SK-N-SH (cell line): ENCODE measurements at regions not wholly inside any gene's neighbourhood (a gene's known extent, or its start where the extent isn't known, plus 50 kb on each side); places are given as distances from the start of the nearest gene placed in this dataset.

Source experiments
- CTCF ChIA-PET: fragments of 300-600, 350-600 bp; formaldehyde crosslinking; extraction: SDS; loops from one replicate; lab custom pipeline; 2021; lab: Yijun Ruan, JAX
- POLR2A ChIA-PET: fragments of 350-600 bp; sonication (Branson Sonifier 250); formaldehyde crosslinking; extraction: SDS; loops from one replicate; lab custom pipeline; 2020; ENCODE audit warnings: antibody characterized with exemption, inconsistent platforms; lab: Yijun Ruan, JAX
- DNase-seq: peaks from one replicate; pipeline ENCODE4 v3.0.0; 2012
- H2AFZ ChIP-seq: fragments of 200-600 bp; sonication (generic); 2 replicates; pipeline ENCODE4 v1.8.1; 2016; ENCODE audit warnings: antibody characterized with exemption, mild to moderate bottlenecking, low read depth
- H3F3A ChIP-seq: fragments of 200-600 bp; sonication (generic); replicated peaks from 2 replicates; pipeline ENCODE3; 2016; ENCODE audit warnings: antibody characterized with exemption, mild to moderate bottlenecking; ENCODE audit not compliant: insufficient read depth
- H3K27ac ChIP-seq, 2 experiments: fragments of 200-500 bp in 1 of 2; fragments of 200-600 bp in 1 of 2; sonication (Bioruptor generic) in 1 of 2; sonication (generic), shearing (Covaris generic) in 1 of 2; 2 replicates each; pipeline versions ENCODE4 v1.5.1 to v1.6.1; 2014 to 2016; ENCODE audit warnings: low read depth in 2 of 2, inconsistent platforms in 1 of 2, low read length in 1 of 2, mild to moderate bottlenecking in 1 of 2, mixed read lengths in 1 of 2
- H3K27me3 ChIP-seq: fragments of 200-600 bp; sonication (generic), shearing (Covaris generic); 2 replicates; pipeline ENCODE4 v1.6.1; 2016; ENCODE audit warnings: mixed run types; ENCODE audit not compliant: insufficient read depth
- H3K36me3 ChIP-seq, 2 experiments: fragments of 200-500 bp in 1 of 2; fragments of 200-600 bp in 1 of 2; sonication (Bioruptor generic) in 1 of 2; sonication (generic) in 1 of 2; replicated peaks in 1 of 2; 2 replicates each; pipeline versions ENCODE3 to v1.5.1; 2014 to 2016; ENCODE audit warnings: low read length in 1 of 2, mild to moderate bottlenecking in 1 of 2; ENCODE audit not compliant: insufficient read depth in 2 of 2, control insufficient read depth in 1 of 2
- H3K4me1 ChIP-seq, 2 experiments: fragments of 200-500 bp in 1 of 2; fragments of 200-600 bp in 1 of 2; sonication (Bioruptor generic) in 1 of 2; sonication (generic), shearing (Covaris generic) in 1 of 2; 2 replicates each; pipeline versions ENCODE4 v1.5.1 to v1.6.1; 2014 to 2016; ENCODE audit warnings: low read depth in 1 of 2, low read length in 1 of 2, mixed run types in 1 of 2; ENCODE audit not compliant: insufficient read depth in 2 of 2, control insufficient read depth in 1 of 2
- H3K4me2 ChIP-seq: fragments of 200-600 bp; sonication (generic), shearing (Covaris generic); 2 replicates; pipeline ENCODE4 v1.6.1; 2017; ENCODE audit warnings: mixed run types
- H3K4me3 ChIP-seq, 2 experiments: fragments of 200-500 bp in 1 of 2; fragments of 200-600 bp in 1 of 2; sonication (Bioruptor generic) in 1 of 2; sonication (generic), shearing (Covaris generic) in 1 of 2; 2 replicates each; pipeline versions ENCODE4 v1.5.1 to v1.8.1; 2014 to 2016; ENCODE audit warnings: low read depth in 2 of 2, inconsistent platforms in 1 of 2, low read length in 1 of 2, mild to moderate bottlenecking in 1 of 2, mixed read lengths in 1 of 2, moderate library complexity in 1 of 2
- H3K79me2 ChIP-seq: fragments of 200-600 bp; sonication (generic); 2 replicates; pipeline ENCODE4 v1.8.1; 2017; ENCODE audit warnings: mild to moderate bottlenecking; ENCODE audit not compliant: insufficient read depth
- H3K9ac ChIP-seq: fragments of 200-600 bp; sonication (generic); 2 replicates; pipeline ENCODE4 v1.6.1; 2017; ENCODE audit warnings: mixed run types
- H3K9me2 ChIP-seq: fragments of 200-600 bp; sonication (generic); 2 replicates; pipeline ENCODE4 v1.6.1; 2017; ENCODE audit warnings: mixed run types
- H3K9me3 ChIP-seq: fragments of 200-600 bp; sonication (generic); 2 replicates; pipeline ENCODE4 v1.6.1; 2017; ENCODE audit warnings: mixed run types, mild to moderate bottlenecking, moderate library complexity
- H4K20me1 ChIP-seq: fragments of 200-600 bp; sonication (generic); 2 replicates; pipeline ENCODE4 v1.6.1; 2017; ENCODE audit warnings: mild to moderate bottlenecking, mixed run types; ENCODE audit not compliant: insufficient read depth
- CHD2 ChIP-seq: fragments of 150-350 bp; IDR thresholded peaks from 2 replicates; pipeline ENCODE4 v1.6.1; 2018; ENCODE audit warnings: low read length; ENCODE audit not compliant: partially characterized antibody
- ELF1 ChIP-seq: IDR thresholded peaks from 2 replicates; pipeline ENCODE4 v1.4.0; 2012
- EP300 ChIP-seq, 2 experiments: IDR thresholded peaks; 2 replicates each; pipeline versions ENCODE4 v1.4.0 to v1.6.1; 2012; ENCODE audit warnings: borderline replicate concordance in 1 of 2, low read depth in 1 of 2, low read length in 1 of 2
- EZH2phosphoT487 ChIP-seq: fragments of 200-600 bp; sonication (generic); IDR thresholded peaks from 2 replicates; pipeline ENCODE4 v1.6.1; 2017; ENCODE audit warnings: low read depth, mixed run types, mild to moderate bottlenecking, antibody characterized with exemption, moderate library complexity, borderline replicate concordance
- FOXJ3 ChIP-seq: sonication (generic); formaldehyde crosslinking; IDR thresholded peaks from 2 replicates; pipeline ENCODE4 v1.5.1; 2020; ENCODE audit warnings: mild to moderate bottlenecking, missing genetic modification reagents
- GABPA ChIP-seq: IDR thresholded peaks from 2 replicates; pipeline ENCODE4 v1.4.0; 2012; ENCODE audit warnings: low read depth, mild to moderate bottlenecking
- JUND ChIP-seq: IDR thresholded peaks from 2 replicates; pipeline ENCODE4 v1.4.0; 2012
- MEF2A ChIP-seq: IDR thresholded peaks from 2 replicates; pipeline ENCODE4 v1.4.0; 2012; ENCODE audit warnings: low read depth, borderline replicate concordance
- NFIC ChIP-seq: IDR thresholded peaks from 2 replicates; pipeline ENCODE4 v1.4.0; 2012; ENCODE audit warnings: borderline replicate concordance
- RAD21 ChIP-seq: IDR thresholded peaks from 2 replicates; pipeline ENCODE4 v1.6.1; 2012; ENCODE audit warnings: mild to moderate bottlenecking, low read length
- RCOR1 ChIP-seq: fragments of 150-350 bp; IDR thresholded peaks from 2 replicates; pipeline ENCODE4 v1.6.1; 2017; ENCODE audit warnings: antibody characterized with exemption, low read length
- RXRA ChIP-seq: IDR thresholded peaks from 2 replicates; pipeline ENCODE4 v1.4.0; 2012; ENCODE audit warnings: low read depth, mild to moderate bottlenecking, borderline replicate concordance
- SMC3 ChIP-seq: IDR thresholded peaks from 2 replicates; pipeline ENCODE4 v1.6.1; 2012; ENCODE audit warnings: low read depth, low read length, improper control_type of control experiment
- TAF1 ChIP-seq: IDR thresholded peaks from 2 replicates; pipeline ENCODE4 v1.6.1; 2012; ENCODE audit warnings: low read depth, mild to moderate bottlenecking, low read length, moderate library complexity, borderline replicate concordance
- TEAD4 ChIP-seq: IDR thresholded peaks from 2 replicates; pipeline ENCODE4 v1.4.0; 2012; ENCODE audit warnings: mild to moderate bottlenecking, borderline replicate concordance; ENCODE audit not compliant: insufficient read depth
- YY1 ChIP-seq: IDR thresholded peaks from 2 replicates; pipeline ENCODE4 v1.4.0; 2012; ENCODE audit warnings: low read depth, mild to moderate bottlenecking
- WGBS: methylation state at CpG from one replicate; pipeline ENCODE4 v1.1.6; 2017; ENCODE audit warnings: low lambda C conversion rate; 5-methylcytosine and 5-hydroxymethylcytosine counted together
- TF ChIP-seq, protein P1 (sequence below): IDR thresholded peaks from 2 replicates; pipeline ENCODE4 v1.6.1; 2012; ENCODE audit warnings: mild to moderate bottlenecking, low read depth, low read length, moderate library complexity
- TF ChIP-seq, protein P2 (sequence below): IDR thresholded peaks from 2 replicates; pipeline ENCODE4 v1.4.0; 2012; ENCODE audit warnings: low read depth, borderline replicate concordance
- TF ChIP-seq, protein P3 (sequence below): fragments of 150-350 bp; IDR thresholded peaks from 2 replicates; pipeline ENCODE4 v1.6.1; 2016; ENCODE audit warnings: mild to moderate bottlenecking, low read depth, low read length
- TF ChIP-seq, protein P4 (sequence below): IDR thresholded peaks from 2 replicates; pipeline ENCODE4; 2012

DNA sequence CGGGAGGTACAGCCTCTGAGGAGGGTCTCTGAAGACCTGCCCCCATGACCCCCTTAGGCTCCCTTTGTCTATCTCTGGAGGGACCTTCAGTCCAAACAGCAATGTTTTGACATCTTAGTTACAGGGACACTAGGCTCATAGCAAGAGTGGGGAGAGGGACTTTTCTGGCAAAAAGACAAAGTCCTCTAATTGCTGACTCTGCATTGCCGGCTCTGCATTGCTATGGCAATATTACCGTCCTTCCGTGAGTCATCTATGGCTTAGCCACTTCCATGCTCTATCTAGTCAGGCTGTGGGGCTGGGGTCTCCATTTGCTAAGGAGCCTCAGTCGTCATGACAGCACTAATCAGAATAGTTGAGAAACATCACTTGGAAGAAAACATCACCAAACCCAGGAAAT, 952.6 kb downstream of the KCNMA1 start:
- H3K27me3 ChIP-seq, result no peaks in the 10 kb centered on the region
- ChIA-PET CTCF (no interaction called here), POLR2A (no interaction called here)
- peaks cover 0 to 3% of the 10 kb centered on the region in 2 experiments; a peak in 1 of 4 replicates for H3K4me1 ChIP-seq
- H3K9me3 ChIP-seq, result no peaks in the 10 kb centered on the region
- no peaks in the 10 kb centered on the region for H3F3A ChIP-seq
- H2AFZ ChIP-seq, result no peak overlapping the region
- H3K4me3 ChIP-seq, result no peak overlapping the region
- TF ChIP-seq TEAD4, result no peak
- TF ChIP-seq RAD21, result no peak
- TF ChIP-seq TAF1, result no peak
- no peak for TF ChIP-seq ELF1
- TF ChIP-seq FOXJ3 (CRISPR knock-in tag), result no peak
- no peak for TF ChIP-seq YY1
- TF ChIP-seq, protein P1, sequence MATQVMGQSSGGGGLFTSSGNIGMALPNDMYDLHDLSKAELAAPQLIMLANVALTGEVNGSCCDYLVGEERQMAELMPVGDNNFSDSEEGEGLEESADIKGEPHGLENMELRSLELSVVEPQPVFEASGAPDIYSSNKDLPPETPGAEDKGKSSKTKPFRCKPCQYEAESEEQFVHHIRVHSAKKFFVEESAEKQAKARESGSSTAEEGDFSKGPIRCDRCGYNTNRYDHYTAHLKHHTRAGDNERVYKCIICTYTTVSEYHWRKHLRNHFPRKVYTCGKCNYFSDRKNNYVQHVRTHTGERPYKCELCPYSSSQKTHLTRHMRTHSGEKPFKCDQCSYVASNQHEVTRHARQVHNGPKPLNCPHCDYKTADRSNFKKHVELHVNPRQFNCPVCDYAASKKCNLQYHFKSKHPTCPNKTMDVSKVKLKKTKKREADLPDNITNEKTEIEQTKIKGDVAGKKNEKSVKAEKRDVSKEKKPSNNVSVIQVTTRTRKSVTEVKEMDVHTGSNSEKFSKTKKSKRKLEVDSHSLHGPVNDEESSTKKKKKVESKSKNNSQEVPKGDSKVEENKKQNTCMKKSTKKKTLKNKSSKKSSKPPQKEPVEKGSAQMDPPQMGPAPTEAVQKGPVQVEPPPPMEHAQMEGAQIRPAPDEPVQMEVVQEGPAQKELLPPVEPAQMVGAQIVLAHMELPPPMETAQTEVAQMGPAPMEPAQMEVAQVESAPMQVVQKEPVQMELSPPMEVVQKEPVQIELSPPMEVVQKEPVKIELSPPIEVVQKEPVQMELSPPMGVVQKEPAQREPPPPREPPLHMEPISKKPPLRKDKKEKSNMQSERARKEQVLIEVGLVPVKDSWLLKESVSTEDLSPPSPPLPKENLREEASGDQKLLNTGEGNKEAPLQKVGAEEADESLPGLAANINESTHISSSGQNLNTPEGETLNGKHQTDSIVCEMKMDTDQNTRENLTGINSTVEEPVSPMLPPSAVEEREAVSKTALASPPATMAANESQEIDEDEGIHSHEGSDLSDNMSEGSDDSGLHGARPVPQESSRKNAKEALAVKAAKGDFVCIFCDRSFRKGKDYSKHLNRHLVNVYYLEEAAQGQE, result no peak
- no peak for TF ChIP-seq CHD2
- TF ChIP-seq, protein P2, sequence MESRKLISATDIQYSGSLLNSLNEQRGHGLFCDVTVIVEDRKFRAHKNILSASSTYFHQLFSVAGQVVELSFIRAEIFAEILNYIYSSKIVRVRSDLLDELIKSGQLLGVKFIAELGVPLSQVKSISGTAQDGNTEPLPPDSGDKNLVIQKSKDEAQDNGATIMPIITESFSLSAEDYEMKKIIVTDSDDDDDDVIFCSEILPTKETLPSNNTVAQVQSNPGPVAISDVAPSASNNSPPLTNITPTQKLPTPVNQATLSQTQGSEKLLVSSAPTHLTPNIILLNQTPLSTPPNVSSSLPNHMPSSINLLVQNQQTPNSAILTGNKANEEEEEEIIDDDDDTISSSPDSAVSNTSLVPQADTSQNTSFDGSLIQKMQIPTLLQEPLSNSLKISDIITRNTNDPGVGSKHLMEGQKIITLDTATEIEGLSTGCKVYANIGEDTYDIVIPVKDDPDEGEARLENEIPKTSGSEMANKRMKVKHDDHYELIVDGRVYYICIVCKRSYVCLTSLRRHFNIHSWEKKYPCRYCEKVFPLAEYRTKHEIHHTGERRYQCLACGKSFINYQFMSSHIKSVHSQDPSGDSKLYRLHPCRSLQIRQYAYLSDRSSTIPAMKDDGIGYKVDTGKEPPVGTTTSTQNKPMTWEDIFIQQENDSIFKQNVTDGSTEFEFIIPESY, result no peak
- TF ChIP-seq, protein P3, sequence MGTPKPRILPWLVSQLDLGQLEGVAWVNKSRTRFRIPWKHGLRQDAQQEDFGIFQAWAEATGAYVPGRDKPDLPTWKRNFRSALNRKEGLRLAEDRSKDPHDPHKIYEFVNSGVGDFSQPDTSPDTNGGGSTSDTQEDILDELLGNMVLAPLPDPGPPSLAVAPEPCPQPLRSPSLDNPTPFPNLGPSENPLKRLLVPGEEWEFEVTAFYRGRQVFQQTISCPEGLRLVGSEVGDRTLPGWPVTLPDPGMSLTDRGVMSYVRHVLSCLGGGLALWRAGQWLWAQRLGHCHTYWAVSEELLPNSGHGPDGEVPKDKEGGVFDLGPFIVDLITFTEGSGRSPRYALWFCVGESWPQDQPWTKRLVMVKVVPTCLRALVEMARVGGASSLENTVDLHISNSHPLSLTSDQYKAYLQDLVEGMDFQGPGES, result no peak
- no peak for TF ChIP-seq MEF2A
- TF ChIP-seq, protein P4, sequence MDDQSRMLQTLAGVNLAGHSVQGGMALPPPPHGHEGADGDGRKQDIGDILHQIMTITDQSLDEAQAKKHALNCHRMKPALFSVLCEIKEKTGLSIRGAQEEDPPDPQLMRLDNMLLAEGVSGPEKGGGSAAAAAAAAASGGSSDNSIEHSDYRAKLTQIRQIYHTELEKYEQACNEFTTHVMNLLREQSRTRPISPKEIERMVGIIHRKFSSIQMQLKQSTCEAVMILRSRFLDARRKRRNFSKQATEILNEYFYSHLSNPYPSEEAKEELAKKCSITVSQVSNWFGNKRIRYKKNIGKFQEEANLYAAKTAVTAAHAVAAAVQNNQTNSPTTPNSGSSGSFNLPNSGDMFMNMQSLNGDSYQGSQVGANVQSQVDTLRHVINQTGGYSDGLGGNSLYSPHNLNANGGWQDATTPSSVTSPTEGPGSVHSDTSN, result no peak
- no peak for TF ChIP-seq JUND
- no peak for TF ChIP-seq NFIC
- TF ChIP-seq EZH2phosphoT487, result no peak
- TF ChIP-seq SMC3, result no peak
- no peak for TF ChIP-seq EP300 (IDR thresholded peaks at IDR 0.05; ENCODE audit: borderline replicate concordance in 1 of 2, low read depth in 1 of 2, low read length in 1 of 2)
- TF ChIP-seq RCOR1, result no peak
- TF ChIP-seq GABPA, result no peak
- TF ChIP-seq RXRA, result no peak
- H4K20me1 ChIP-seq, result no peaks in the 10 kb centered on the region
- no peak overlapping the region for H3K4me2 ChIP-seq
- no peak overlapping the region for H3K27ac ChIP-seq
- no peaks in the 10 kb centered on the region for H3K9me2 ChIP-seq
- H3K36me3 ChIP-seq, result no peaks in the 10 kb centered on the region
- WGBS, result 61% methylated on average over 5 of the region's 5 CpGs
- H3K9ac ChIP-seq, result no peak overlapping the region
- H3K79me2 ChIP-seq, result no peaks in the 10 kb centered on the region
- no peak for DNase-seq
